Esophagus muscularis mucosa (tissue), 4 donors: ENCODE measurements at regions not wholly inside any gene's neighbourhood (a gene's known extent, or its start where the extent isn't known, plus 50 kb on each side); places are given as distances from the start of the nearest gene placed in this dataset.

ENCODE experiments used
- DNase-seq: peaks from one replicate; pipeline ENCODE4 v3.0.0-alpha.2; 2017; ENCODE audit errors: extremely low spot score
- H3K27ac ChIP-seq, 4 donors: fragments of 200-600 bp; sonication (generic); replicated peaks in 1 of 4; 1 replicate in 3 of 4; 2 replicates in 1 of 4; pipeline ENCODE4 v1.5.1; 2016 to 2019; ENCODE audit warnings: mild to moderate bottlenecking in 1 of 4
- H3K27me3 ChIP-seq, 4 donors: fragments of 200-600 bp; sonication (generic); one replicate each; pipeline versions ENCODE4 v1.5.1 to v1.6.0; 2016 to 2019
- H3K36me3 ChIP-seq, 4 donors: fragments of 200-600 bp; sonication (generic); one replicate each; pipeline ENCODE4 v1.5.1; 2016 to 2019
- H3K4me1 ChIP-seq, 4 donors: fragments of 200-600 bp; sonication (generic); one replicate each; pipeline ENCODE4 v1.5.1; 2016 to 2019
- H3K4me3 ChIP-seq, 4 donors: fragments of 200-600 bp; sonication (generic); 1 replicate in 2 of 4; 2 replicates in 2 of 4; pipeline ENCODE4 v1.5.1; 2016 to 2019; ENCODE audit warnings: mild to moderate bottlenecking in 4 of 4, moderate library complexity in 1 of 4
- H3K9me3 ChIP-seq, 4 donors: fragments of 200-600 bp; sonication (generic); 1 replicate in 3 of 4; 2 replicates in 1 of 4; pipeline ENCODE4 v1.5.1; 2016 to 2019
- CTCF ChIP-seq, 3 experiments: fragments of 200-600 bp in 2 of 3; fragments of 450-650 bp in 1 of 3; sonication (generic) in 2 of 3; IDR thresholded peaks; one replicate each; pipeline ENCODE4 v1.5.1; 2017 to 2019; ENCODE audit warnings: antibody characterized with exemption in 3 of 3, mild to moderate bottlenecking in 2 of 3, moderate library complexity in 1 of 3
- EP300 ChIP-seq: sonication (generic); formaldehyde crosslinking; IDR thresholded peaks from one replicate; pipeline ENCODE4 v1.6.1; 2017; ENCODE audit warnings: antibody characterized with exemption
- POLR2A ChIP-seq: fragments of 450-650 bp; IDR thresholded peaks from one replicate; pipeline ENCODE4 v1.6.1; 2017; ENCODE audit warnings: antibody characterized with exemption, moderate library complexity, mild to moderate bottlenecking, low read depth
- POLR2AphosphoS5 ChIP-seq, 2 donors: sonication (generic); formaldehyde crosslinking; IDR thresholded peaks; one replicate each; pipeline ENCODE4 v1.6.1; 2017; ENCODE audit warnings: antibody characterized with exemption in 2 of 2
- WGBS: methylation state at CpG from one replicate; pipeline ENCODE4 v1.1.5; 2018; 5-methylcytosine and 5-hydroxymethylcytosine counted together
- intact Hi-C: fragments of 100-400 bp; cut with DNase I; formaldehyde crosslinking; loops from one replicate; pipeline ENCODE4 v1.15.1; 2023

GRCh38 chr21:21952566-21952965 lies 954.4 kb downstream of the NCAM2 start:
- Histone ChIP-seq H3K27me3 (no peaks in the 10 kb centered on the region), H3K9me3 (no peaks in the 10 kb centered on the region), H3K4me3 (no peak overlapping the region), H3K27ac (no peak overlapping the region), H3K36me3 (no peaks in the 10 kb centered on the region), H3K4me1 (no peaks in the 10 kb centered on the region)
- DNase-seq: no peak
- intact Hi-C loops: no loop called here
- WGBS: 51% methylated on average over 3 of the region's 3 CpGs
- no peak for TF ChIP-seq POLR2AphosphoS5 (IDR thresholded peaks at IDR 0.05)
- no peak for TF ChIP-seq EP300
- no peak for TF ChIP-seq CTCF (IDR thresholded peaks at IDR 0.05)
- TF ChIP-seq POLR2A: no peak

GRCh38 chr21:21955204-21955603 lies 957.0 kb downstream of the NCAM2 start:
- no peak overlapping the region for H3K4me3 ChIP-seq
- no peaks in the 10 kb centered on the region for H3K4me1 ChIP-seq
- H3K27ac ChIP-seq: no peak overlapping the region
- intact Hi-C loops: no loop called here
- no peak for DNase-seq
- 59% methylated on average over 3 of the region's 3 CpGs for WGBS
- no peaks in the 10 kb centered on the region for H3K27me3 ChIP-seq
- no peaks in the 10 kb centered on the region for H3K9me3 ChIP-seq
- no peaks in the 10 kb centered on the region for H3K36me3 ChIP-seq
- no peak for TF ChIP-seq CTCF (IDR thresholded peaks at IDR 0.05)
- TF ChIP-seq EP300: no peak
- no peak for TF ChIP-seq POLR2A
- no peak for TF ChIP-seq POLR2AphosphoS5 (IDR thresholded peaks at IDR 0.05)

- H3K36me3 ChIP-seq: no peaks in the 10 kb centered on the region
- intact Hi-C loops: no loop called here
- no peaks in the 10 kb centered on the region for H3K4me1 ChIP-seq
- no peak overlapping the region for H3K27ac ChIP-seq
- TF ChIP-seq EP300: no peak
- TF ChIP-seq POLR2A: no peak
- TF ChIP-seq CTCF (IDR thresholded peaks at IDR 0.05): no peak
- no peak for TF ChIP-seq POLR2AphosphoS5 (IDR thresholded peaks at IDR 0.05)
- 97% methylated on average over 1 of the region's 1 CpG for WGBS
- H3K9me3 ChIP-seq: no peaks in the 10 kb centered on the region
- no peak for DNase-seq
- no peaks in the 10 kb centered on the region for H3K27me3 ChIP-seq
- H3K4me3 ChIP-seq: no peak overlapping the region
These were observed 959.3 kb downstream of the NCAM2 start for GRCh38 chr21:21957490-21957889.

GRCh38 chr21:21963911-21964310 lies 965.7 kb downstream of the NCAM2 start:
- H3K4me1 ChIP-seq: no peaks in the 10 kb centered on the region
- no peak for DNase-seq
- peaks cover 0 to 15% (median 8%) of the 10 kb centered on the region in 4 donors for H3K9me3 ChIP-seq
- WGBS: 61% methylated on average over 1 of the region's 1 CpG
- H3K36me3 ChIP-seq: no peaks in the 10 kb centered on the region
- intact Hi-C loops: no loop called here
- no peak for TF ChIP-seq POLR2AphosphoS5 (IDR thresholded peaks at IDR 0.05)
- no peak for TF ChIP-seq POLR2A
- no peak for TF ChIP-seq CTCF (IDR thresholded peaks at IDR 0.05)
- no peak for TF ChIP-seq EP300
- H3K27ac ChIP-seq: no peak overlapping the region
- H3K4me3 ChIP-seq: no peak overlapping the region
- H3K27me3 ChIP-seq: no peaks in the 10 kb centered on the region

GRCh38 chr21:21968810-21969209 lies 970.6 kb downstream of the NCAM2 start:
- intact Hi-C loops: no loop called here
- Histone ChIP-seq H3K36me3 (no peaks in the 10 kb centered on the region), H3K4me3 (no peak overlapping the region), H3K4me1 (no peaks in the 10 kb centered on the region), H3K27ac (no peak overlapping the region), H3K9me3 (peaks cover 0 to 12% (median 7%) of the 10 kb centered on the region in 4 donors), H3K27me3 (no peaks in the 10 kb centered on the region)
- 58% methylated on average over 2 of the region's 2 CpGs for WGBS
- DNase-seq: no peak
- TF ChIP-seq POLR2AphosphoS5 (IDR thresholded peaks at IDR 0.05) (no peak), EP300 (no peak), CTCF (IDR thresholded peaks at IDR 0.05) (no peak), POLR2A (no peak)
